GM12878 (cell line): ENCODE measurements at regions not wholly inside any gene's neighbourhood (a gene's known extent, or its start where the extent isn't known, plus 50 kb on each side); places are given as distances from the start of the nearest gene placed in this dataset.

Experiments used
- ATAC-seq: fragments of 200-7000 bp; cut with Tn5 transposase; 3 replicates; pipeline ENCODE4 v1.9.1; 2020; ENCODE audit warnings: mild to moderate bottlenecking, moderate library complexity
- BruUV-seq: library from RNA; stranded (reverse); fragments of 400-500 nt; replicated peaks from 2 replicates; lab custom pipeline; 2021; lab: Mats Ljungman, UMichigan
- CTCF ChIA-PET: fragments of 300-600 bp; sonication (Branson Sonifier 250); formaldehyde crosslinking; extraction: SDS; loops from one replicate; lab custom pipeline; 2021; ENCODE audit warnings: inconsistent platforms; lab: Yijun Ruan, JAX
- POLR2A ChIA-PET: fragments of 350-600 bp; formaldehyde crosslinking; extraction: SDS; loops from one replicate; lab custom pipeline; 2021; ENCODE audit warnings: inconsistent platforms; lab: Charles Lee
- RAD21 ChIA-PET: fragments of 300-600 bp; sonication (Branson Sonifier 250); formaldehyde crosslinking; loops from one replicate; lab custom pipeline; 2023; ENCODE audit warnings: antibody characterized with exemption; ENCODE audit not compliant: unreplicated experiment; lab: Charles Lee
- SMC1A ChIA-PET: fragments of 300-600 bp; sonication (Branson Sonifier 250); formaldehyde crosslinking; loops from one replicate; lab custom pipeline; 2023; ENCODE audit not compliant: unreplicated experiment, uncharacterized antibody; lab: Charles Lee
- DNase-seq: peaks from one replicate; pipeline ENCODE4 v3.0.0-alpha.2; 2011; ENCODE audit warnings: low read depth, low spot score
- FAIRE-seq: peaks from 3 replicates; lab custom pipeline; 2011; peaks lifted over from hg19 to GRCh38; lab: Jason Lieb, UNC
- H2AFZ ChIP-seq: 2 replicates; pipeline ENCODE4 v1.6.0; 2011; ENCODE audit warnings: low read depth, low read length, control low read depth; ENCODE audit not compliant: control insufficient read depth
- H3K27ac ChIP-seq: 2 replicates; pipeline ENCODE4 v1.5.1; 2011; ENCODE audit warnings: control low read depth; ENCODE audit not compliant: control insufficient read depth, insufficient read depth
- H3K27me3 ChIP-seq, 2 experiments: replicated peaks in 1 of 2; 2 replicates each; pipeline versions ENCODE4 v1.6.0 to v1.6.1; 2011; ENCODE audit warnings: low read length in 1 of 2; ENCODE audit not compliant: control insufficient read depth in 2 of 2, insufficient read depth in 2 of 2
- H3K36me3 ChIP-seq, 2 experiments: 2 replicates each; pipeline ENCODE4 v1.5.1; 2011; ENCODE audit warnings: low read length in 1 of 2; ENCODE audit not compliant: control insufficient read depth in 2 of 2, insufficient read depth in 2 of 2
- H3K4me1 ChIP-seq: 2 replicates; pipeline ENCODE4 v1.6.1; 2011; ENCODE audit warnings: mild to moderate bottlenecking, low read length, moderate library complexity, mixed read lengths; ENCODE audit not compliant: control insufficient read depth, insufficient read depth
- H3K4me2 ChIP-seq: 2 replicates; pipeline ENCODE4 v1.6.0; 2011; ENCODE audit warnings: control low read depth; ENCODE audit not compliant: control insufficient read depth, insufficient read depth
- H3K4me3 ChIP-seq: fragments of 200-600 bp; sonication (generic); 2 replicates; pipeline ENCODE4 v1.5.1; 2016
- H3K79me2 ChIP-seq: 2 replicates; pipeline ENCODE4 v1.6.0; 2011; ENCODE audit warnings: low read length; ENCODE audit not compliant: control insufficient read depth, insufficient read depth
- H3K9ac ChIP-seq: 2 replicates; pipeline ENCODE4 v1.8.0; 2011; ENCODE audit warnings: low read length, control low read depth, mixed read lengths; ENCODE audit not compliant: control insufficient read depth, insufficient read depth
- H3K9me3 ChIP-seq: replicated peaks from 3 replicates; pipeline ENCODE4 v1.5.1; 2011; ENCODE audit warnings: mild to moderate bottlenecking, low read length; ENCODE audit not compliant: control insufficient read depth, insufficient read depth
- H4K20me1 ChIP-seq: 2 replicates; pipeline ENCODE4 v1.6.0; 2011; ENCODE audit not compliant: control insufficient read depth, insufficient read depth
- CHD4 ChIP-seq: fragments of 200-600 bp; sonication (generic); IDR thresholded peaks from 2 replicates; pipeline ENCODE4 v1.6.1; 2016; ENCODE audit warnings: mild to moderate bottlenecking
- POLR2A ChIP-seq: IDR thresholded peaks from 2 replicates; pipeline ENCODE4 v1.6.1; 2011; ENCODE audit warnings: low read depth, mild to moderate bottlenecking, low read length
- RAD21 ChIP-seq: IDR thresholded peaks from 2 replicates; pipeline ENCODE4 v1.6.1; 2011; ENCODE audit warnings: mild to moderate bottlenecking, low read depth, low read length, moderate library complexity; ENCODE audit not compliant: insufficient read depth
- RB1 ChIP-seq: fragments of 450-650 bp; formaldehyde crosslinking; IDR thresholded peaks from 2 replicates; pipeline ENCODE4 v1.6.1; 2017; ENCODE audit warnings: mild to moderate bottlenecking, borderline replicate concordance
- SMAD1 ChIP-seq: fragments of 450-650 bp; IDR thresholded peaks from 2 replicates; pipeline ENCODE4 v1.6.1; 2018; ENCODE audit warnings: mild to moderate bottlenecking, low read depth; ENCODE audit not compliant: partially characterized antibody
- WGBS: methylation state at CpG from one replicate; pipeline ENCODE4 v1.1.6; 2016; ENCODE audit warnings: low lambda C conversion rate; ENCODE audit not compliant: insufficient replicate concordance, insufficient coverage; ENCODE audit errors: missing lambda C conversion rate; 5-methylcytosine and 5-hydroxymethylcytosine counted together
- in situ Hi-C: fragments of 300-500 bp; cut with MboI; formaldehyde crosslinking; loops from 9 replicates; pipeline ENCODE4 v1.14.3; 2018; ENCODE audit warnings: mixed read lengths
- intact Hi-C: fragments of 100-400 bp; cut with micrococcal nuclease; formaldehyde crosslinking; loops from one replicate; pipeline ENCODE4 v1.14.2; 2022; ENCODE audit not compliant: unreplicated experiment
- TF ChIP-seq, protein P1 (sequence below): fragments of 450-650 bp; IDR thresholded peaks from 2 replicates; pipeline ENCODE4 v1.6.1; 2017; ENCODE audit warnings: mild to moderate bottlenecking

DNA sequence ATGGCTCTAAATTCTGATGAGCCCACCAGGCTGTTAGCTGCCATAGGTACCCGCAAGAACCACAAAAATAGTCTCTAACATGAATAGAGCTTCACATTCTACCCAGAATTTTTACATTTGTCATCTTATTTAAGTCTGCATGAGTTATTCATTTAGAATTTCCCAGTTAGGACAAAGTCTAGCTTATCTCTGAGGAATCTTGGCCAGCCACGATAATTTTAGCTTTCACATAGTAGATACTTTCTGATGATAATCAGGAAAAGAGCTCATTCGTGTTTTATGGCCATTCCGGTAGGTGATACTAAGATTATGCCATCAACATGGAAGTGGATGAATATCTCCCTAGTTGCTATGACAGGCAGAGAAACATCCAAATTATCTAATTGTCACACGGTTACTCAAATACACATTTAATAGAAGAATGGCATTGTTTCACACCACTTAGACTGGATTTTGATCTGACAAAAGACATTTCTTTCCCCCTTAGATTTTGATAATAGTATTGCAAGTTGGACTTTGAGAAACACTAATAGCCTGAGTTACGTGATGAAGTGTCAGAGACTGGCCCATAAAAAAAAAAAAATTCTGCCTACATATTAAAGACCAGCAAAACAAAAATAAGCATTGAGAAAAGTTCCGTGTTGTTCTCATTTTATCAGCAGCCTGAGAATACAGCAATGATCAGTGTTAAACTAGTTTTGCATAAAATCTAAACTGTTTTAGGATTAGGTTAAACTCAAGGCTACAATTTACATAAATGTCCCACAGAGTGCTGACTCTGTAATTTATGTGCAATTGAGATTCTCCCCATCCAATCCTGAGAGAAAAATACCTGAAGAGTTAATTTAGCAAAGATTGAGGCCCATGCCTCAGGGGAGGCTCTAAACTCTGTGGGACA lies 397.5 kb upstream of the ARID1B start:
- Histone ChIP-seq H3K27me3 (peaks cover 0 to 3% of the 10 kb centered on the region in 2 experiments; a peak in 1 of 4 replicates), H3K4me1 (no peaks in the 10 kb centered on the region)
- intact Hi-C loops = no loop called here
- in situ Hi-C loops = no loop called here
- TF ChIP-seq POLR2A (no peak), RAD21 (no peak), CHD4 (no peak), RB1 (no peak), SMAD1 (no peak)
- TF ChIP-seq, protein P1, sequence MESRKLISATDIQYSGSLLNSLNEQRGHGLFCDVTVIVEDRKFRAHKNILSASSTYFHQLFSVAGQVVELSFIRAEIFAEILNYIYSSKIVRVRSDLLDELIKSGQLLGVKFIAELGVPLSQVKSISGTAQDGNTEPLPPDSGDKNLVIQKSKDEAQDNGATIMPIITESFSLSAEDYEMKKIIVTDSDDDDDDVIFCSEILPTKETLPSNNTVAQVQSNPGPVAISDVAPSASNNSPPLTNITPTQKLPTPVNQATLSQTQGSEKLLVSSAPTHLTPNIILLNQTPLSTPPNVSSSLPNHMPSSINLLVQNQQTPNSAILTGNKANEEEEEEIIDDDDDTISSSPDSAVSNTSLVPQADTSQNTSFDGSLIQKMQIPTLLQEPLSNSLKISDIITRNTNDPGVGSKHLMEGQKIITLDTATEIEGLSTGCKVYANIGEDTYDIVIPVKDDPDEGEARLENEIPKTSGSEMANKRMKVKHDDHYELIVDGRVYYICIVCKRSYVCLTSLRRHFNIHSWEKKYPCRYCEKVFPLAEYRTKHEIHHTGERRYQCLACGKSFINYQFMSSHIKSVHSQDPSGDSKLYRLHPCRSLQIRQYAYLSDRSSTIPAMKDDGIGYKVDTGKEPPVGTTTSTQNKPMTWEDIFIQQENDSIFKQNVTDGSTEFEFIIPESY = no peak
- TF ChIP-seq, all 136 proteins: peak for 0
- no peak for FAIRE-seq
- Histone ChIP-seq H3K4me2 (no peak overlapping the region), H3K9ac (no peak overlapping the region), H2AFZ (no peak overlapping the region), H3K36me3 (no peaks in the 10 kb centered on the region), H4K20me1 (no peaks in the 10 kb centered on the region), H3K4me3 (no peak overlapping the region), H3K9me3 (no peaks in the 10 kb centered on the region), H3K27ac (no peak overlapping the region), H3K79me2 (no peaks in the 10 kb centered on the region)
- RAD21 ChIA-PET = no interaction called here
- POLR2A ChIA-PET = no interaction called here
- DNase-seq = no peak
- BruUV-seq = no TSS peak
- CTCF ChIA-PET = no interaction called here
- SMC1A ChIA-PET = interaction anchor here (0.7 kb wide), 1 partner anchor 806 kb away, joined by 3 read pairs; no protein-coding TSS in a partner anchor
- WGBS = 43% methylated on average over 7 of the region's 7 CpGs
- no peak for ATAC-seq
